Right cardiac atrium (tissue), 5 donors: ENCODE measurements at regions not wholly inside any gene's neighbourhood (a gene's known extent, or its start where the extent isn't known, plus 50 kb on each side); places are given as distances from the start of the nearest gene placed in this dataset.
"Not testable (repeated sequence)": the region's sequence is repeated elsewhere in the genome, so short reads cannot be mapped to it uniquely, and the experiment has no call there.

ENCODE experiments used
- ATAC-seq, 2 donors: fragments of 200-7000 bp; cut with Tn5 transposase; one replicate each; pipeline versions ENCODE4 v1.8.0 to v1.9.1; 2020; ENCODE audit warnings: moderate library complexity in 2 of 2, mild to moderate bottlenecking in 1 of 2
- DNase-seq, 3 donors: peaks; one replicate each; pipeline ENCODE4 v3.0.0-alpha.2; 2020
- H3K27ac ChIP-seq: one replicate; pipeline ENCODE4 v1.5.1; 2013; ENCODE audit warnings: mild to moderate bottlenecking, low read length, control low read depth, moderate library complexity
- H3K27me3 ChIP-seq: one replicate; pipeline ENCODE4 v1.6.1; 2013; ENCODE audit not compliant: control insufficient read depth, insufficient read depth
- H3K4me1 ChIP-seq: one replicate; pipeline ENCODE4 v1.6.1; 2013; ENCODE audit warnings: low read length; ENCODE audit not compliant: control insufficient read depth, insufficient read depth
- H3K4me3 ChIP-seq: one replicate; pipeline ENCODE4 v1.5.1; 2013; ENCODE audit warnings: low read length, control low read depth
- H3K9me3 ChIP-seq: one replicate; pipeline ENCODE4 v1.6.1; 2013; ENCODE audit warnings: low read length; ENCODE audit not compliant: control insufficient read depth
- WGBS: extraction: QIAGEN DNeasy Blood & Tissue Kit; methylation state at CpG from one replicate; pipeline ENCODE4 v1.1.7; 2013; 5-methylcytosine and 5-hydroxymethylcytosine counted together
- intact Hi-C, 4 donors: fragments of 100-400 bp; cut with DNase I; formaldehyde crosslinking; loops; one replicate each; pipeline versions ENCODE4 v1.11.0 to v1.14.0; 2022 to 2023
- donor health status: healthy with polysubstance abuse.
- donor health status: DM: no; HTN: yes; CAD: no.
- donor health status: DM: no; HTN: no; CAD: no.
- donor health status: DM: no; HTN: yes; CAD: no; lungs with severe emphysema.
- donor health status: DM: yes; HTN: yes; CAD: no.

DNA sequence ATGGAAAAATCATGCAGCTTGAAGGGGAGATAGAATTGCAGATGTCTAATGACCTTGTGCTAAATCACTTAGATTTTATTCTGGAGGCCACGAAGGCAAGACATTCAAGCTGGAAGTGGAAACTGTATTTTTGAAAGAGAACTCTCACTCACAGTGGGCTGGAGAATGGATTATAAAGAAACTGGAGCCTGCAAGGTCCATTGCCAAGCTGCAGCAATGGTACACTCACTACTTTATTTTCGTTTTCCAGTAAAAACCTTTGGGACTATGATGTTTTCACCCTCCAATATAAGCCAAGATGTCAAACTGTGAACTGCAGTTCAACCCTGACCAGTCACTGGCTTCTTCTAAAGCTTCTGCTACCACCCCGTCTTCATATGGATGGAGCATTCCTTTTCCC, 62.0 kb downstream of the SKIDA1 start:
- Histone ChIP-seq H3K4me1 (no peaks in the 10 kb centered on the region), H3K9me3 (no peaks in the 10 kb centered on the region), H3K27ac (no peak overlapping the region), H3K4me3 (no peak overlapping the region), H3K27me3 (no peaks in the 10 kb centered on the region)
- intact Hi-C loops: no loop called here
- DNase-seq (no peak), ATAC-seq (no peak)
- WGBS: 75% methylated on average over 3 of the region's 3 CpGs

DNA sequence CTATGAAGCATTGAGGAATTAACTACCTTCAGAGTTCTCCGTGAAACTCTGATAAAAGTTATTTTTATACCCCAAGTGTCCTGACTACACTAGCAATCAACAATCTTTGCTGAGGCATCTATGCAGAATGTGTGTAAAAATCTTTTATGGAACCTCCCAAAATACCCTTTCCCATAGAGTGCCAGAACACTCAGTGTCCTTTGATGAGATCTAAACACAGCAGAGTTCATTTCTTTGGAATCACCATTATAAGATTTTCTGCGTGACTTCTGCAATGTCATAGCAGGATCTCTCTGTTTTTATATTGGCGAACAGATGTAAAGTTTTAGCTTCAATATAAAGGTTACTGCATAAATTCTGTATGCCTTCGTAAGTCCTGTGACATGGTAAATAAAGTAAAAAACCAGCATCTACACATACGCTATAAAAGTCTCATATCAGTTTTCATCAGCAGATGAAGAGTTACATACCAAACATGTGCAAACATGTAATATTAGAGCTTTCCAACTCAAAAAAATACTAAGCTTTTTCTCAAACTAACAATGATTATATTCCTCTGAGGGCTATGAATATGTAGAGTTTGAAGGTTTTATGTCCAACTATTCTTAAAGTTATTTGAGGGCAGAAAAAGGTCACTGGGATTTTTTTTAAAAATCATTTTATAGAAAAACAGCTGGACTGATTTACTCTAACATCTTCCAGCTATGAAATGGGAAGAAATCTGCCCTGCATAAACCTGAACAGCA, 67.2 kb downstream of the SKIDA1 start:
- intact Hi-C loops: no loop called here
- no peaks in the 10 kb centered on the region for H3K9me3 ChIP-seq
- H3K27me3 ChIP-seq: no peaks in the 10 kb centered on the region
- no peaks in the 10 kb centered on the region for H3K4me1 ChIP-seq
- no peak overlapping the region for H3K27ac ChIP-seq
- ATAC-seq (no peak), DNase-seq (no peak)
- no peak overlapping the region for H3K4me3 ChIP-seq
- WGBS: 62% methylated on average over 5 of the region's 5 CpGs

DNA sequence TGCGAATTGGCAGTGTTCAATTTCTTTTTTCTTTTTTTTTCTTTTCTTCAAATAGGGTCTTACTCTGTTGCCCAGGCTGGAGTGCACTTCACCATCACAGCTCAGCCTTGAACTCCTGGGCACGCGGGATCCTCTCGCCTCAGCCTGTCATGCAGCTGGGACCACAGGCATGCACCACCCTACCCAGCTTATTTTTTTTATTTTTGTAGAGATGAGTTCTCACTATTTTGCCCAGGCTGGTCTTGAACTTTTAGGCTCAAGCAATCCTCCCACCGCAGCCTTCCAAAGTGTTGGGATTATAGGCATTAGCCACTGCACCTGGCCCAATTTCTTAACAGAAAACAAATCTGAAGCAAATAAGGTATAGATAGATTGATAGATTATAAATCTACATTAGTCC, 69.3 kb downstream of the SKIDA1 start:
- no peaks in the 10 kb centered on the region for H3K27me3 ChIP-seq
- 96% methylated on average over 5 of the region's 5 CpGs for WGBS
- no peak for DNase-seq
- ATAC-seq: no peak
- H3K4me3 ChIP-seq: no peak overlapping the region
- no peaks in the 10 kb centered on the region for H3K9me3 ChIP-seq
- H3K4me1 ChIP-seq: no peaks in the 10 kb centered on the region
- intact Hi-C loops: no loop called here
- no peak overlapping the region for H3K27ac ChIP-seq

DNA sequence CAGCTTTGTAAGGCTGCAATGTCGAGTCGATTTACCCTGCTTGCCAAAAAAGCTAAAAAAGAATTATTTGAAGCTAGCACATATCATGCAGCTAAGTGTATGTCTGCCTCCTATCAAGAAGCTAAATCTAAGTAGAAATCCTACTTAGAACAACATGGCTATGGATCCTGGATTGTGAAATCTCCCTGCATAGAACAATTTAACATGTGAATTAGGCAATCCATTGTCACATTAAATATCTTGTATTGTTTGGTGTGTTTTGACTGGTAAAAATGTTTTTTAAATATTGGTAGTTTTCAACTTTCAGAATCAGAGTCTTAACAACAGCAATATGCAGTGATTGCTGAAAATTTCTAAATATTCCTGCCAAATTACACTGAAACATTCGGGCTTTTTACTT, 73.3 kb downstream of the SKIDA1 start:
- Histone ChIP-seq H3K9me3 (no peaks in the 10 kb centered on the region), H3K27ac (no peak overlapping the region), H3K4me3 (no peak overlapping the region), H3K4me1 (no peaks in the 10 kb centered on the region), H3K27me3 (no peaks in the 10 kb centered on the region)
- DNase-seq (no peak), ATAC-seq (no peak)
- intact Hi-C loops: no loop called here
- WGBS: 88% methylated on average over 3 of the region's 3 CpGs

DNA sequence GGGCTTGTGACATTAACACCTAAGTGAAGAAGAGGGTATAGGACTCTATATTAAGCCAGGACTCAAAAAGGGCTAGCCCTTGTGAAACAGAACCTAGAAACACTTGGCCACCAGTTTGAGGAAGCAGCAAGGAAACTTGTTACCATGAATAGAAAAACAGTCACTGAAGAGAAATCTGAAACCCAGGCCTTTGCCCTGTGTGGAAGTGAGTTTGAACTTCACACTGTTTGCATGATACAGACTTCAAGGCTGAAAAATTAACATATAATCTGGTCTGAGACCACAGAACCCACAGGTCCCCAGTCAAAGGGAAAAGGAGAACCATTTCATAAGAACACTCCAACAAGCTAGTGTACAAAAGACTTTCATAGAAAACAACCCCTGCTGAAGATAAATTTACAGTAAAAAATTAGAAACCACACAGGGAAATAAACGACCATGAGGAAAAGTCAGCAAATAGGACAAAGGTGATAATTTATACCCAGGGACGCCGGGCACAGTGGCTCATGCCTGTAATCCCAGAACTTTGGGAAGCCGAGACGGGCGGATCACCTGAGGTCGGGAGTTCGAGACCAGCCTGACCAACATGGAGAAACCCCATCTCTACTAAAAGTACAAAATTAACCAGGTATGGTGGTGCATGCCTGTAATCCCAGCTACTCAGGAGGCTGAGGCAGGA, 76.1 kb downstream of the SKIDA1 start:
- no peak for DNase-seq
- Histone ChIP-seq H3K27ac (no peak overlapping the region), H3K27me3 (no peaks in the 10 kb centered on the region), H3K4me1 (no peaks in the 10 kb centered on the region), H3K4me3 (no peak overlapping the region), H3K9me3 (no peaks in the 10 kb centered on the region)
- WGBS: 95% methylated on average over 8 of the region's 8 CpGs
- ATAC-seq: no peak
- intact Hi-C loops: no loop called here

DNA sequence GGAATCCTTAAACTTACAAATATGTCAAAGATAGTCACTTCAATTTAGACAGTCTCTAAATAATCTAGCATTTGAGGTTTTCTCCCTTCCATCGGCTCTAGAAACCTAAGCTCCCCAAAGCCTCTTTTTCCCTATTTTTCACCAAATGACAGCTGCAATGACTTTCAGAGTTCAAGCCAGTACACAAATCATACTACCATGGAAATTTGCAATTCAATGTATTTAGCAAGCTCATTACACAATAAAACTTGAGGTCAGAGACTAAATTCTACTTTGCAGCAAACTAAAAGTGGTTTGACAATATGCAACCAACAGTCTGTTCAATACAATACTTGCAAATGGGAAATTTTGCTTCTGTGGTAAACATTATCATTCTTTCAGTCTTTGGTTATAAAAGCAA, 80.3 kb downstream of the SKIDA1 start:
- ATAC-seq: no peak
- no peaks in the 10 kb centered on the region for H3K4me1 ChIP-seq
- H3K9me3 ChIP-seq: no peaks in the 10 kb centered on the region
- intact Hi-C loops: no loop called here
- no peak overlapping the region for H3K27ac ChIP-seq
- 84% methylated on average over 1 of the region's 1 CpG for WGBS
- H3K27me3 ChIP-seq: no peaks in the 10 kb centered on the region
- DNase-seq: no peak
- no peak overlapping the region for H3K4me3 ChIP-seq

GRCh38 chr10:21441625-21442024, 83.9 kb downstream of the SKIDA1 start:
- WGBS: 88% methylated on average over 2 of the region's 2 CpGs
- Histone ChIP-seq H3K4me3 (no peak overlapping the region), H3K9me3 (no peaks in the 10 kb centered on the region), H3K27ac (no peak overlapping the region), H3K27me3 (no peaks in the 10 kb centered on the region), H3K4me1 (no peaks in the 10 kb centered on the region)
- intact Hi-C loops: no loop called here
- ATAC-seq (no peak), DNase-seq (no peak)

GRCh38 chr10:21438914-21439313, 86.6 kb downstream of the SKIDA1 start:
- ATAC-seq: not testable (repeated sequence)
- WGBS: 68% methylated on average over 10 of the region's 10 CpGs

DNA sequence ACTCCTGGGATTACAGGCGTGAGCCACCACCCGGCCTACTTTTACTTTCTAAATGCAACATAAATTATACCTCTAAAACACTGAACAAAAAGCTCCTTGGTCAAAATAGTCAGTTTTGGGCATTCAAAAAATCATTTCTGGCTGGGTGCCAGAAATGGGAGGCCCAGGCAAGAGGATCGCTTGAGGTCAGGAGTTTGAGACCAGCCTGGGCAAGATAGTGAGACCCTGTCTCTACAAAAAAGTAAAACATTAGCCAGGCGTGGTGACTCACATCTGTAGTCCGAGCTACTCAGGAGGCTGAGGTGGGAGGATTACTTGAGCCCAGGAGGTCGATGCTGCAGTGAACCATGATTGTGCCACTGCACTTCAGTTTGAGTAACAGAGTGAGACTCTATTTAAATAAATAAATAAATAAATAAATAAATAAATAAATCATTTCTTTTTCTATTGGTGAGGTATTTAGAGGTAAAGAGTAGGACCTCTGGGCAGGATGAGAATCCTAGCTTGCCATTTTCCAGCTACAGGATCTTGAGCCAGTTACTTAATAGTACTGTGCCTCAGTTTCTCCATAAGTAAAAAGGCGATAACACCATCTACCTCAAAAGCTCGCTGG, 87.6 kb downstream of the SKIDA1 start:
- Histone ChIP-seq H3K4me1 (no peaks in the 10 kb centered on the region), H3K4me3 (no peak overlapping the region), H3K27ac (no peak overlapping the region), H3K9me3 (no peaks in the 10 kb centered on the region), H3K27me3 (no peaks in the 10 kb centered on the region)
- WGBS: 90% methylated on average over 8 of the region's 8 CpGs
- DNase-seq (no peak), ATAC-seq (no peak)
- intact Hi-C loops: no loop called here

More at GRCh38 chr10:21438914-21439313, 86.6 kb downstream of the SKIDA1 start:
- DNase-seq, H3K27me3 ChIP-seq, intact Hi-C loops, H3K27ac ChIP-seq, H3K4me3 ChIP-seq, H3K9me3 ChIP-seq, H3K4me1 ChIP-seq: not testable (repeated sequence)

- 92% methylated on average over 1 of the region's 1 CpG for WGBS
- no peaks in the 10 kb centered on the region for H3K4me1 ChIP-seq
- DNase-seq (no peak), ATAC-seq (no peak)
- no peak overlapping the region for H3K4me3 ChIP-seq
- H3K27me3 ChIP-seq: no peaks in the 10 kb centered on the region
- H3K9me3 ChIP-seq: peaks cover 3% of the 10 kb centered on the region
- intact Hi-C loops: no loop called here
- no peak overlapping the region for H3K27ac ChIP-seq
These were observed 93.2 kb downstream of the SKIDA1 start for GRCh38 chr10:21432266-21432665.

GRCh38 chr10:21431799-21432198, 93.7 kb downstream of the SKIDA1 start:
- ATAC-seq (no peak), DNase-seq (no peak)
- Histone ChIP-seq H3K4me3 (no peak overlapping the region), H3K27me3 (no peaks in the 10 kb centered on the region), H3K4me1 (no peaks in the 10 kb centered on the region), H3K9me3 (peaks cover 3% of the 10 kb centered on the region), H3K27ac (no peak overlapping the region)
- intact Hi-C loops: no loop called here
- WGBS: 98% methylated on average over 2 of the region's 2 CpGs
